Amniotic stem cell (primary cell): ENCODE measurements at regions not wholly inside any gene's neighbourhood (a gene's known extent, or its start where the extent isn't known, plus 50 kb on each side); places are given as distances from the start of the nearest gene placed in this dataset.
"Not testable (repeated sequence)": the region's sequence is repeated elsewhere in the genome, so short reads cannot be mapped to it uniquely, and the experiment has no call there.

ENCODE experiments used
- DNase-seq: peaks from one replicate; lab custom pipeline; 2025; lab: John Stamatoyannopoulos, UW

DNA sequence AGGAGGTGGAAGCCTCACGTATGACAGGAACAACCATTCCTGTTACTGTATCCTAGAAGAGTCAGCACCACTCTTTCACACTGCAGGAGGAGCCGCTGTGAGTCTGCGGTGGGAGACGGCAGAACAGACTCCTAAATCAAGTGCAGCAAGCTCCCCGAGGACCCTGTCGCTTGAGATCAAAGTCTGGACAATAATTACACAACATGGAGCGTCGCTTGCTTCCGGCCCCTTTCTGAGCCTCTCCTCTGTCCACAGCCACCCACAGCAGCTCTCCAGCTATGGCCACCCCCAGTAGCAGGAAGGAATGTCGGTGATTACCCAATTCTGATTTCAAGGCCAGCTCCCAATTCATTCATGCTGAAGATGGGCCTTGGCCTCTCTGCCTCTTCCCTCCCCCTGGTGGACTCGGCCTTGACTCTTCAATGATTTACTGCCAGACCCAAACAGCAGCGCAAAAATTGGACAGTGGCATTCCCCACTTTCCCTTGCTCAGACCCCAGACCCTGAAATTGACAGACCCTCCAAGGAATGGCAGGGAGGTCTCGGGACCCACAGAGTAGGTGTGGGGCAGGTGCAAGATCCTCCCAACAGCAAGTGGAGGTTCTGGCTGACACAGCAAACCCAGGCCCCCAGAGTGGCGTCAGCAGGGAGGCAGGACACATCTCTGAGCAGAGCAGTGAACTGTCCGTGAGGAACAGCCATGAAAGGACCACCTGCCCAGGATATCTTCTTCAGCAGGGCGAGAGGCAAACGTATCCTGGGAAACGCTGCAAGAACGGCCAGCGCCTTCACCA, 272.7 kb upstream of the DIO3 start:
- DNase-seq, result no peak

DNA sequence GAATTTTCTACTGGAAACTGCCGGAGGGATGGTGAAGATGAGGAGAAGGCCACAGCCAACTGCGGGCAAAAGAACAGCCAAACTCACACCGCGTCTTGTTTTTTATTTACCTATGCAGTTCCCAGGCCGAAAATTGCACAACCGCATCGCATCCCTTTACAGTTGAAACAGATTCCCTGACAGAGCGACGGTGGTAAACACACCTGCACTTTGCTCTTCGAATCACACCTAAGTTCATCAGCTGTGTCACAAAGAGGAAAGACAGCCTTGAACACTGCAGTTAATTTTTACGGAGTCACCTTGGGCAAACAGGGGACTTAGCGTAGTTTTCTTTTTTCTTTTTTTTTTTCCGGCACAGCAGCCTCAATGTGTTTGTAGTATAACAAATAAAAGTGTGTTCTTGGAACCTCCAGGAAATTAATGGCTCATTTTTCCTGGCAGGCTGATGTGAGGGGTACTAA, 272.0 kb upstream of the DIO3 start:
- no peak for DNase-seq

DNA sequence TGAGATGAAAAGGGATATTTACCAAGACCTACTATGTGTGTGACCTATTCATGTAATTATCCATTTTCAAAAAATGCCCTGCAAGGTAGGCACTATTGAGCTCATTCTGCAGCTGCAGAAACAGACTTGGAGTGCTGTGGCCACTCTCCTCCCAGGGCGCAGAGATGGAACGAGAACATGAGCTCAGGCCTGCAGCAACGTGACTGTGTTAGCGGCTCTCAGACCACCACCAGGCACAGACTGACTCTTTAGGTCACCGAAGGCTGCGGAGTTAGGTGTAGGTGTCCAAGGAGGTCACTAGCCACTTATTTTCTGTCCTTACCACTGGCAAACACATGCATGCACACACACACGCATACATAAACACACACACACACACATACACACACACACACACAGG, 271.4 kb upstream of the DIO3 start:
- no peak for DNase-seq

DNA sequence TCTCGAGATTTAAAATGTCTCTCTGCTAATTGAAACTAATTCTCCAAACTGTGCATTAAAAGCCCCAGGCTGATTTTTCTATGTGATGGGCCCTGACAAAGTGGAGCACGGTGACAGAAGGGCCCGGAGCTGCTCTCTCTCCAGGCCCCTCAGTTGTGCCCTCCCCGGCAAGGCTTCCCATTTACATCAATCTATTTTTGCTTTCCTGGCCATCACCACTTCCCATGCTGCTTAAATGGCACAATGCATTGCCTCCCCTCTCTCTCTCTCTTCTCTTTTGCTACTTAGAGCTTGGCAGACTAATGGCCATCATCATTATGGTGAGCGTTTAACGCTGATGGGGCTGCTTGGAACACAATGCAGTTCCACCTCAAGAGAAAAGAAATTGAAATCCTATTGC, 270.7 kb upstream of the DIO3 start:
- DNase-seq, result no peak

DNA sequence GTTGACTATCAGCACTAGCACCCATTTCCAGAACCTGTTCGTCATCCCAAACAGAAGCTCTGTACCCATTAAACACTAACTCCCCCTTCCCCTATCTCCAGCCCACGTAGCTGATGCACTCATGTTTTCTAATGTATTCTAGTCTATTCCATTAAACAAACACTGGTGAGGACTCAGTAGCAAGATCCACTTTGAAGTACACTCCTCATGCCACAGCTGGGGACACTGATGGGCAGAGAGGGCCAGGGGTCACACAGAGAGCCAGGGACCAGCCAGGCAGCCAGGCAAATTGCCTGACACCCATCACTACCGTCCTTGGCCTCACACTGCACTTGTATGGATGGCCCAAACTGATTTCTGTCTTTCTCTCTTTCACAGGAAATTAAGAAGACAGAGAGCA, 269.9 kb upstream of the DIO3 start:
- no peak for DNase-seq

DNA sequence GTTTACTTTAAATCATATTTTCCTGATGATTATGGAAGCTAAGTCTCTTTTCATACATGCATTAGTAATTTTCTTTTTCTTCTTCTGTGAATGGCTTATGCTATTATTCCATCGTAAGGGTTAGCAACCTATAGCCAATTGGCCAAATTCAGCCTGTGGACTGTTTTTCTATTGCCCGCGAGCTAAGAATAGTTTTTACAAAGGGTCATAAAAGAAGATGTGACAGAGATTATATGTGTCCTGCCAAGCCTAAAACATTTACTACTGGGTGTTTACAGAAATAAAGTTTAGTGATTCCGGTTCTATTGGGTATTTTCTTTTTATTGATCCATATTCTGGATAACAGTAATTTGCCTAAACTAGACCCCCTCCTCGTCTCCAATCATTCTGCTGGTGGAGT, 268.8 kb upstream of the DIO3 start:
- DNase-seq, result no peak

DNA sequence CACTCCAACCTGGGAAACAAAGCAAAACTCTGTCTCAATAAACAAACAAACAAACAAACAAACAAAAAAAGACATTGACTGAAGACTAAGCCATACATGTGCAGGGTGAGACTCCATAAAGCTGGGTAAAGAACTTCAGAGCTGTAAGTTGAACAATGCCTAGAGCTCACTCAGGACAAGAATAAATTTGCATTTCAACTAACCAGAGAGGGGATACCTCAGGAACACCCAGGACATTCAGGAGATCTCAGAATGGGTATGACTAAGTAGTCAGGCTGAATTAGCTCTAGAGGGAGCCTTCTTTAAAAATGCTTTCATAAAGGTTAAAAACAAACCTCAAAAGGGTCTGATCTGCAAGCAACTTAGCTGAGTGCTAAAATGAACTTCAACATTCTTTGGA, 267.7 kb upstream of the DIO3 start:
- DNase-seq, result no peak

DNA sequence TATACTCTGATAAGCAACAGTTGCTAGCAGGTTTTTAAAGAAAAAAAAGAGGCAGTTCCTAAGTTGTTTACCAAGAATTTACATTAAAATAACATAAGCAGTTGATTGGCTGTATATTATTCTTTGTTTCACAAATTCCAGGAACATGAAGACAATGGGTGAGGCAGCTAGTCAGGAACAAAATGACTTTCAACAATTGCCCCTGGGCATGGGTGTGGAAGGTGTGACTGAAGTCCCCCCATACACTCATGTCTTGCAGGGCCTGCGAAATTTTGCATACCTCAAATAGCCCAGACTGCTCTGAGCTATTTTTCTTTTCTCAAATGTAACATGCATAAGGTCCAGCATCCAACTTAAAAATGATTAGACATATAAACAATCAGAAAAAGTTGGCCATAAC, 267.2 kb upstream of the DIO3 start:
- no peak for DNase-seq

DNA sequence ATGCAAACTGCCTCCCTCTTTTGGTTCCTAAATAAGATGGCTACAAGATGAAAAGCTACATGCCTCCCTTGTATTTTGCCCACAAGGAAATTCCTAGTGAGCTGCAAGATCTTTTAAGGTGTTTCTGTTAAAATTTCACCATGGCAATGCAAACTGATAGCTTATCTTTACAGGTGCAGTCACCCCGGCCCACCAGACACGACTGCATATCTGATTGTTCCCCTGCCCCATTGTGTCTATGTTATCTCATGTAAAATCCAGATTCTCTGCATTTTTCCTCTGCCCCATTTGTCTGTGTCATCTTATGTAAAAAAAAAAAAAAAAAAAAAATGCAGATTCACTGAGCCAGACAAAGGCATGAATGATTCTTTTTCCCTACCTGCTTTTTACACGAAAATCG, 261.5 kb upstream of the DIO3 start:
- not testable (repeated sequence) for DNase-seq

DNA sequence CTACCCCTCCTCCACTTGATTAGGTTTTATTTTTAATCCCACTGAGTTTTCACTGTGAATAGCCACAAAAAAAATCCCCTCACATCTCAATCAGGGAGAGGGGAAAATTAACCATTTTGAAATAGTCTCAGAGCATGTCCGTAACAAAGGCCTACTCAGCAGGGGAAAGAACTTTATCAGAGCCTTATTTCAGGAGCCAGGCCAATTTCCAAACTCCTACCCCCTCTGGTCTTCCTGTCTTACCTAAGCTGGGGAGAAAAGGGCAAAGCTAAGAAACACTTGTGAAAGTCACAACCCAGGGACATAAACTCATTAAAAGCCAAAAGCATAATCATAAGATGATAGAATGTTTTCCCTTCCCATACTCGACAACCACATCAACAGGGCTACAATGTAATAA, 260.3 kb upstream of the DIO3 start:
- DNase-seq, result no peak

DNA sequence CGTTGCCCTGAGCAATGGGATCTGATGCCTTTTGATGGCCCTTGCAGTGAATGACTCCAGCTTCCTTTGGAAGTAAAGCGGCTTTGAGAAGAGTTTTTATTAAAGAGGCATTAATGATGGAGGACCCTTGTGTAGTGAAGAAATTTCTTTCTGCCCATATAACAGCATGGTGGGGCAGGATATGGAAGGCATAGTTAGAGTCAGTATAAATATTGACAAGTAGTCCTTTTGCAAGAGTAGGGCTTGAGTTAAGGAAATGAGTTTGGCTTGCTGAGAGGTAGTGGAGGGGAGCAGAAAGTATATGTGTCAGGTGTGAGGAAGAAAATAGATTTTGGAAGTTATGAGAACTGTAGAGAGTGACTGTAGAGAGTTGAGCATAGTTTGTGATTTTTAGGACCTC, 254.1 kb upstream of the DIO3 start:
- not testable (repeated sequence) for DNase-seq

DNA sequence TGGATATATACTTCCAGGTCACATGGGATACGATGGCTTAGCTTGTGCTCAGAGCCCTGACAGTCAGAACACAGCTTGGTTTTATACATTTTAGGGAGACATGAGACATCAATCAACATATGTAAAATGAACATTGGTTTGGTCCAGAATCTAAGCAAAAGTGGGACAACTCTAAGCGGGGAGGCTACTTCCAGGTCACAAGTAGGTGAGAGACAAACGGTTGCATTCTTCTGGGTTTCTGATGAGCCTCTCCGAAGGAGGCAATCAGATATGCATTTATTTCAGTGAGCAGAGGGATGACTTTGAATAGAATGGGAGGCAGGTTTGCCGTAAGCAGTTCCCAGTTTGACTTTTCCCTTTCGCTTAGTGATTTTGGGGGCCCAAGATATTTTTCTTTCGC, 250.1 kb upstream of the DIO3 start:
- DNase-seq, result not testable (repeated sequence)

DNA sequence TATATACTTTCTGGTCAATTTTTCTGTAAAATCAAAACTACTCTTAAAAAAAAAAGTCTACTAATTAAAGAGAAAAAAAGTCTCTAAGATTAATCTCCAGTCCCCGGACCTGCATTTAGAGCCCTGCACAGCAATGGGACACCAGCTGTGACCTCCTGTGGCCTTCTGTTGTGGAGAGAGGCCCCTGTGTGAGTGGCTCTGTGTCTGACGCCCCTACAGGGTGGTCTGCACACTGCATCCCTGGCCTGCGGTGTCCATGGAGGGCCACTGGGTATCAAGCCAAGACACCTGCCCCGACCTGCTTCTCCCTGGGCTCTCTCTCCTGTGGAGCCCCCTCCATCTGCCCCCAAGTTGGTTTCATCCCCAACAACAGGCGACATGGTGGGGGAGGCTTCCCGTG, 248.0 kb upstream of the DIO3 start:
- DNase-seq, result no peak

DNA sequence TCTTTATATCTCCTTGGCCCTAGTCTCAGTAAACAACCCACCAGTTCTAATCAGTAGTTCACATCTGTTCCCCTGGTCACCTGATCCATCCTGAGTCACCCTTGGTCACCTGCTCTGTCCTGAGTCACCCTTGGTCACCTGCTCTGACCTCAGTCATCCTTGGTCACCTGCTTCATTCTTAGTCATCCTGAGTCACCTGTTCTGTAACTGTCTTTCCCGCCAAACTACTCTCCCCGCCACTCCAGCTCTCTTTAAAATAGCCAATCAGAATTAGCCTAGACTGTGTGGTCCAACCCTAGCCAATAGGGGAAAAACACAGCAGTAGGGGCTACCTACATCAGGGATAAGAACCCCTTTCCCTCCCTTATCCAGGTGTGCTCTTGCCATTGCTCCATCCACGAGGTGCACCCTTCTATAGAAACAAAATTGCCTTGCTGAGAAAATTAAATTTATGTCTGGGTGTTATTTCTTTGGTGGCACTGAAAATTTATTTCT, 245.4 kb upstream of the DIO3 start:
- DNase-seq, result no peak

DNA sequence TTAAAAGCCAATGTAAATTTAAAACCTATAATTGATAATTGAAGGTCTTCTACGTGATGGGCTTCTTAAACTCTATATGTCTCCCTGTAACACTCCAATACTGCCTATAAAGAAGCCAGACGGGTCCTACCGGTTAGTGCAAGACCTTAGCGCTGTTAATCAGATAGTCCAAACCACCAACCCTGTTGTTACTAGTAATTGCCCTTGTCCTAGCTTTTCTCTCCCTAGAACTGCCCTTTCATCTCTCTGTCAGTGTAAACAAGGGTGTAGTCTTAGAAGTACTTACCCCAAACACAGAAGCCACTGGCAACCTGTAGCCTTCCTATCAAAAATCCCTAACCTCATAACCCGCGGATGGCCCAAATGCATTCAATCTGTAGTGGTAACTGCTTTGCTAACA, 243.0 kb upstream of the DIO3 start:
- DNase-seq, result no peak

DNA sequence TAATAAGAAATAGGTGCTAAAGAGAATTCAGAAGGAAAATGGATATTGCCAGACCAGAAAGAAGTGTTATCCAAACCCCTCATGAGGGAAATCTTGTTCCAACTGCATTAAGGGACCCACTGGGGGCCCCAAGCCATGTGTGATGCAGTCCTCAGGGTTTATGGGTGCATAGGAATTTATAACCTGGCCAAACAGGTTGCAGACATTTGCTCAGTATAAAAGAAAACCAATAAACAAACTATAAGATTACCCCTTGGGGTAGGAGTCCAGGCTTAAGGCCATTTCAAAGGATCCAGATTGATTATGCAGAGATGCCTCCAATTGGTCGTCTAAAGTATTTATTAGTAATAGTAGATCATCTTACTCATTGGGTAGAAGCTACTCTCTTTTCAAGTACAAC, 240.9 kb upstream of the DIO3 start:
- no peak for DNase-seq

DNA sequence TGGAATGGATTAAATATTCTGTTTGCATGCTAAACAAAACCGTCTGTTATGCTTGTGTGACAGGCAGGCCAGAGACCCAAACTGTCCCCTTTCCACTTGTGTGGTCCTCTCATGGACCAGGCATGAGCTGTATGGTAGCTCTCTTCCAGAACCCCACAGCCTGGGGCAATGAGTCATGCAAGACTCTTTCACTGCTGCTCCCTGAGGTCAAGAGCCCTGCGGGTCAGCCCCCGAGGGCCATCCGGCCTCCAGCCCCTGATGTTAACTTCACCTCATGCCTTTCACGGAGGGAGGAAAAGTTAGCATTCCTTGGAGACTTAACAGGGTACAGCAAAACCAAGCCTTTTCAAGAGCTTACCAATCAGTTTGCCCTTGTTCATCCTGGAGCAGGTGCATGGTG, 239.1 kb upstream of the DIO3 start:
- DNase-seq, result no peak

DNA sequence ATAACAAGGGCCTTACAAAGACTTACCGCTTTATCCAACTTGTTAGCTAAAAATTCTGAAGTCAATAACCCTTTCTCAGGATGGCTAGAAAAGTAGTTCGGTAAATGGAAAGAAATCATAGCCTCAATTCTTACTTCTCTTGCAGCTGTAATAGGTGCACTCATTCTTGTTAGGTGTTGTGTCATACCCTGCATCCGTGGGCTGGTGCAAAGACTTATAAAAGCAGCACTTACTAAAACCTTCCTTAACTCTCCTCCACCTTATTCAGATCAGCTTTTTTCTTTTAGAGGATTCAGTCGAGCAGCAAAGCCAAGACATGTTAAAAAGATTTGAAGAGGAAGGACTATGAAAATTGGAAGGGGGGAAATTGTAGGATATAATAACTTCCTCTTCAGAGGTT, 238.2 kb upstream of the DIO3 start:
- no peak for DNase-seq

DNA sequence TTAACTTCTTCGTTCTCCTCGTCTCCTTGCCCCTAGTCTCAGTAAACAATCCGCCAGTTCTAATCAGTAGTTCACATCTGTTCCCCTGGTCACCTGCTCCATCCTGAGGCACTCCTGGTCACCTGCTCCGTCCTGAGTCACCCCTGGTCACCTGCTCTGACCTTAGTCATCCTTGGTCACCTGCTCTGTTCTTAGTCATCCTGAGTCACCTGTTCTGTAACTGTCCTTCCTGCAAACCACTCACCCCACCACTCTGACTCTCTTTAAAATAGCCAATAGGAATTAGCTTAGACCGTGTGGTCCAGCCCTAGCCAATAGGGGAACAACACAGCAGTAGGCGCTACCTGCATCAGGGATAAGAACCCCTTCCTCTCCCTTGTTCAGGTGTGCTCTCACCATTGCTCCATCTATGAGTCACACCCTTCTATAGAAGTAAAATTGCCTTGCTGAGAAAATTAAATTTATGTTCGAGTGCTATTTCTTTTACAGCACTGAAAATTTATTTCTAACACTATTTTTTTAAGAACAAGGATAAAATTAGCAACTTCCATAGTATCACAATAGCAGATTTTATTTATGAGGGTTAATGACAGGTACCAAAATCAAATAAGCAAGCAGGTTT, 237.6 kb upstream of the DIO3 start:
- DNase-seq, result not testable (repeated sequence)

DNA sequence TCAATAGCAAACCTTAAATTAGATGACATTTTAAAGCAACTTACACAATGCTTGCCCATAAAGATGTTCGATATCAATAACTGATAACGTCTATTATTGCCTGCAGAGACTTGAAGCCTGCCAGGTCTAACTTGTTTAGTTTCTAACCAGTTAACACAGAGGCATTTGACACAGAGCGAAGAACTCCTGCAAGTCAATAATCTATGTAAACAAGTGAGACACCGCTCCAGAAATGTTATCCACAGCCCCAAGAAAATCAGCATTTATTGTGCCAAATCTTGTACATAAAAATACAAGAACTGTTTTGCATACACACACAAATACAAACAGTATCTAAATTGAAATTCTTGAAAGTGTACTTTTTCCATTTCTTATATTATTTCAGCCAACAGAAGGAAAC, 236.0 kb upstream of the DIO3 start:
- DNase-seq, result no peak

DNA sequence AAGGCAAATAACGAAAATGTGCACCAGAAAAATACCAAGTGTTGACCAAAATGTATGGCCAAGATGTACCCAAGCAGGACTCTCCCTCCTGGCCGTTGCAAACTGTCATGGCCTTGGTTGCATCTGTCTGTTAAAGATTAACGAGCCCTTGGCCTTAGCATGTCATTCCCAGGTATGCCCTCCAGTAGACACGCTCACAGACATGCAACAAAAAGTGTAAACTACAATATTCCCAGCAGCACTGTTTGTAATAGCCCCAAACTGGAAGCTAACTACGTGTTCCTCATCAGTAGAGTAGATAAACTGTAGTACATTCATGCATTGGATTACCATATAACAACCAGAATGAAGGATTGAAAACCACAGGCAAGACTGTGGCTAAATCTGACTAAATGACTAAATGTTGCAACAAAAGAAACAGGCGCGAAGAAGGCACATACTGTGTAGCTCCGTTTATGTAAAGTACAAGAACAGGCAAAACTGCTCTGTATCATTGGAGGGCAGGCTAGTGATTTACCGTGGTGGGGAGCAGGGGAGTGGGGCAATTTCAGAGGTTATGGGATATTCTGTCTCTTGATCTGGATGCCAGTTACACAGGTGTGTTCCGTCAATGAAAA, 232.8 kb upstream of the DIO3 start:
- DNase-seq, result no peak

DNA sequence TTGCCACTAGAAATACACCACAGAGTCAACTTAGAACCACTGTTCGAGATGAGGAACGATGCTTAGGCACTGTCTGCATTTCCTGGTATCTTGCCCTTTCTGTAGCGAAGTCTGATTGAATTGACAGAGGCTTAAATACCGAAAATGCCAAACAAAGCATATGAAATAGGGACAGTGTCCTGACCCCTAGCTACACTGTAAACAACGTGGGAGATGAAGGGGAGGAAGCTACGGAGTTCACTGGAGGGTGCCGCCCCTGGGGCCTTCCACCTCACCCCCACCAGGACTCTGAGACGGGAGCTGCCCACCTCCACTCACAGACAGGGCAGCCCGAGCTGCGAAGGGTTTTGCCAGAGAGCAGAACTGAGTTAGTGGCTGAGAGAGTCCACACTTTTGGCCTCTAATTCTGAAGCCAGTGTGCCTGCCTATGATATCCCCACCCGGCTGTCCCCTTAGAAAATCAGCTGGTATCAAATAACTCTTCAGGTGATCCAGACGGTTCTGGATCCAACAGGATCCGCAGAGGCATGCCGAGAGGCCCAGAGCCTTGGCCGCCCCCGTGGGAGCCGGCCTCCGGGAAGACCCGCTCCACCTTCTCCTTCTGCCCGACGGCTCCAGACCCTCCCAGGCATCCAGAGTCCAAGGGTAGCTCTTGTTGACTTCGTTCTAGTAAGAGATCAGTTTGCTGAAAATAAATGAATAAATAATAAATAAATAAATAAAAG, 230.7 kb upstream of the DIO3 start:
- no peak for DNase-seq

DNA sequence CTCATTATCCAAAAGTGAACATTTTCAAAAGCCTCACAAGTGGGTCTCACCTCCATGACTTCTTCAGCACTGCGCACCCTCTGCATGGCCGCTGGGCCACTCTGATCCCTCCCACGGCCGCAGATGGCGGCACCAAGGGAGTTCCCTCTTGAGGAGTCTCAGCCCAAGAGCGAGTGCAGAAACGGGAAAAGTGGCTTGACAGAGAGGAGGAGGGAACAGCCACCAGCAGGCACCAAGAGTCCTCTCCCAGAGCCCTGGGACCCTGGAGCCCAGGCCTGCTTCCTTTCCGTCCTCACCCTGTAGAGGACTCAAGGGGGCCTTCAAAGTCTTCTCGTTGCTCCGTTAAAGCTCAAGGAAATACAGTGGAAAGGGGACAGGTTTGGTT, 230.2 kb upstream of the DIO3 start:
- DNase-seq, result no peak
